22Rv1 (cell line): ENCODE measurements at regions not wholly inside any gene's neighbourhood (a gene's known extent, or its start where the extent isn't known, plus 50 kb on each side); places are given as distances from the start of the nearest gene placed in this dataset.

ENCODE experiments used
- ZFX ChIP-seq: fragments of 450-650 bp; IDR thresholded peaks from 2 replicates; pipeline ENCODE4 v1.6.1; 2017; ENCODE audit warnings: antibody characterized with exemption, borderline replicate concordance
- TF ChIP-seq, protein P1 (sequence below): fragments of 450-650 bp; IDR thresholded peaks from 2 replicates; pipeline ENCODE4 v1.5.1; 2017; ENCODE audit warnings: mild to moderate bottlenecking

DNA sequence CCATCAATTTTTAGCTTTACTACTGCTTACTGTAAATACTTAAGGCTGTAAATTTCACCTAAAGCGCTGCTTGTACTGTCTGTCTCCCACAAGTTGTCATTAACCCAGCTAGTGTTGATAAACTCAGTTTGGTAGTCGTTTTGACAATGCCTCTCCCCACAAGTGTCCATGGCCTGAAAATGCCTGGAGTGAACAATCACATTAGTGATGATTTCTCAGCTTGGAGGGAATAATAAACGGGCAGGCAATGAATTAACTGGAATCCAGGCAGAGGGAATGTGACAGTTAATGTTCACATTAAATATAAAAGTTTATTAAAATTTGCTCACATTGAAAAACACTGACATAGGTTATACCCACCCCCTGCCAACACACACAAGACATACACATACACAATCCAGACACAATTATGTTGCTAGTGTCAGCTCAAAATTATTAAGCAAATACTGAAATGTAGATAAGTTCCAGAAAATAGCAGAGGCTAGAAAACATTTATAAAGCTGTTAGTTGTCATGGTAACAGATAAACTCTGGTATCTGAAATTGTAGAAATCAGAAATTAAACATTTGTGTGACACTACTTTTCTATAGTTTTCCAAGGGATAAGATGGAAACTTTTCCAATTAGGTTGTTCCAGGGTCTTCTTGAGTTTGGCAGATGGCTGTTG, 341.9 kb downstream of the DIRAS2 start:
- TF ChIP-seq, protein P1, sequence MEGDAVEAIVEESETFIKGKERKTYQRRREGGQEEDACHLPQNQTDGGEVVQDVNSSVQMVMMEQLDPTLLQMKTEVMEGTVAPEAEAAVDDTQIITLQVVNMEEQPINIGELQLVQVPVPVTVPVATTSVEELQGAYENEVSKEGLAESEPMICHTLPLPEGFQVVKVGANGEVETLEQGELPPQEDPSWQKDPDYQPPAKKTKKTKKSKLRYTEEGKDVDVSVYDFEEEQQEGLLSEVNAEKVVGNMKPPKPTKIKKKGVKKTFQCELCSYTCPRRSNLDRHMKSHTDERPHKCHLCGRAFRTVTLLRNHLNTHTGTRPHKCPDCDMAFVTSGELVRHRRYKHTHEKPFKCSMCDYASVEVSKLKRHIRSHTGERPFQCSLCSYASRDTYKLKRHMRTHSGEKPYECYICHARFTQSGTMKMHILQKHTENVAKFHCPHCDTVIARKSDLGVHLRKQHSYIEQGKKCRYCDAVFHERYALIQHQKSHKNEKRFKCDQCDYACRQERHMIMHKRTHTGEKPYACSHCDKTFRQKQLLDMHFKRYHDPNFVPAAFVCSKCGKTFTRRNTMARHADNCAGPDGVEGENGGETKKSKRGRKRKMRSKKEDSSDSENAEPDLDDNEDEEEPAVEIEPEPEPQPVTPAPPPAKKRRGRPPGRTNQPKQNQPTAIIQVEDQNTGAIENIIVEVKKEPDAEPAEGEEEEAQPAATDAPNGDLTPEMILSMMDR: no peak
- TF ChIP-seq ZFX: no peak
